Suprapubic skin (tissue), 4 donors: ENCODE measurements at regions not wholly inside any gene's neighbourhood (a gene's known extent, or its start where the extent isn't known, plus 50 kb on each side); places are given as distances from the start of the nearest gene placed in this dataset.

Source experiments
- DNase-seq, 2 donors: peaks; one replicate each; pipeline ENCODE4 v3.0.0-alpha.2; 2019; ENCODE audit warnings: low spot score in 2 of 2
- H3K27ac ChIP-seq: fragments of 200-600 bp; sonication (generic); one replicate; pipeline ENCODE4 v1.5.1; 2019
- H3K27me3 ChIP-seq: fragments of 200-600 bp; sonication (generic); one replicate; pipeline ENCODE4 v1.5.1; 2019
- H3K36me3 ChIP-seq: fragments of 200-600 bp; sonication (generic); one replicate; pipeline ENCODE4 v1.5.1; 2019
- H3K4me1 ChIP-seq: fragments of 200-600 bp; sonication (generic); one replicate; pipeline ENCODE4 v1.5.1; 2019
- H3K4me3 ChIP-seq: fragments of 200-600 bp; sonication (generic); one replicate; pipeline ENCODE4 v1.5.1; 2019; ENCODE audit warnings: mild to moderate bottlenecking
- H3K9me3 ChIP-seq: fragments of 200-600 bp; sonication (generic); one replicate; pipeline ENCODE4 v1.5.1; 2019
- CTCF ChIP-seq, 2 donors: fragments of 200-600 bp in 1 of 2; fragments of 450-650 bp in 1 of 2; sonication (generic) in 1 of 2; IDR thresholded peaks; one replicate each; pipeline ENCODE4 v1.5.1; 2016 to 2019; ENCODE audit warnings: antibody characterized with exemption in 2 of 2, mild to moderate bottlenecking in 1 of 2, moderate library complexity in 1 of 2
- EP300 ChIP-seq: sonication (generic); formaldehyde crosslinking; IDR thresholded peaks from one replicate; pipeline ENCODE4 v1.6.1; 2017; ENCODE audit warnings: antibody characterized with exemption
- POLR2A ChIP-seq, 2 donors: fragments of 450-650 bp; IDR thresholded peaks; one replicate each; pipeline ENCODE4 v1.6.1; 2017; ENCODE audit warnings: antibody characterized with exemption in 2 of 2, mild to moderate bottlenecking in 2 of 2, moderate library complexity in 2 of 2
- POLR2AphosphoS5 ChIP-seq, 3 donors: sonication (generic); formaldehyde crosslinking; IDR thresholded peaks; one replicate each; pipeline ENCODE4 v1.6.1; 2017; ENCODE audit warnings: antibody characterized with exemption in 3 of 3
- WGBS: methylation state at CpG from one replicate; pipeline ENCODE4 v1.1.5; 2018; 5-methylcytosine and 5-hydroxymethylcytosine counted together

- no peaks in the 10 kb centered on the region for H3K9me3 ChIP-seq
Observed at GRCh38 chr5:94009161-94009560, 267.8 kb upstream of the POU5F2 start.

DNA sequence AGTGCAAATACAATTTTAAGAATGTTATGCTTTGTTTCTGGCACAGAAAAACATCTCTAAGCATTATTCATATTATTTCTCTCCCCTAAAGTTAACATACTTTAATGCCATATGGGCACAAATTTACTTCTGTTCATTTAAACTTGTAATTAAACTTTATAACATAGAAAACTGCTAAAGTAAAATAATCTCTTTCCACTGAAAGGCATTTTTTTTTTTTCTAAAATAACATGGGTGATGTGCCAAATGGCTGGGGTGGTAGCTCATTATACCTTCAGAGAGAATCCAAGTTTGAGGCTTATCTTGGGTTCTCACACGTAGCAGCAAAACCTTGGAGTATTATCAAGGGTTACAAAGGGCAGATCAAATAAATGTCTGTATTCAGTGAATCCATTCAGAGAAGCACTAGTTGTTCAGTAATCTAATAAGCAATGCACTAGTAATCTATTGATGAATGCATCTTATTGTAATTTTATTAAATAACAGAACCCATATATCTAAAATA is 257.6 kb upstream of the POU5F2 start:
- H3K9me3 ChIP-seq = no peaks in the 10 kb centered on the region
- WGBS = 38% methylated on average over 1 of the region's 1 CpG

More at GRCh38 chr5:94009161-94009560, 267.8 kb upstream of the POU5F2 start:
- Histone ChIP-seq H3K4me1 (no peaks in the 10 kb centered on the region), H3K27ac (no peak overlapping the region), H3K36me3 (peaks cover 6% of the 10 kb centered on the region), H3K4me3 (no peak overlapping the region), H3K27me3 (no peaks in the 10 kb centered on the region)
- TF ChIP-seq POLR2AphosphoS5 (IDR thresholded peaks at IDR 0.05) (no peak), EP300 (no peak), POLR2A (IDR thresholded peaks at IDR 0.05) (no peak), CTCF (IDR thresholded peaks at IDR 0.05) (no peak)
- no peak for DNase-seq

DNA sequence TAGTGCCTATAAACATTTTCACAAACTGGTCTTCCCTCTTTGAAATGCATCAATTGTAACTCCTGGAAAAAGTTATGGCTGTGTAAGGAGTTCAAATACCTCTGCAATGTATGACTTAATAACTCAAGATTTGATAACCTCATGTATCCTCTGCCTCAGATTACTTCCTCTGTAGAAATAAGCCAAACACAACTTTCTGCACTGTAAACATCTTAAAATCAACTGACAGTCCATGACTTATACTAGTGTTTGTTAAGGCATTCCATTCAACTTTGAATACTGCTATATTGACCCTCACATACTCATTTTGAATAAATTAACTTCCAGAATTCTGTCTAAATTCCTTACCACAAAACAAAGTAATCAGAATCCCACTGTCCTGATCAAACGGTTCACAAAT is 256.2 kb upstream of the POU5F2 start:
- WGBS = 75% methylated on average over 1 of the region's 1 CpG
- H3K9me3 ChIP-seq = no peaks in the 10 kb centered on the region
- no peak overlapping the region for H3K4me3 ChIP-seq
- DNase-seq = no peak
- no peaks in the 10 kb centered on the region for H3K4me1 ChIP-seq
- H3K36me3 ChIP-seq = no peaks in the 10 kb centered on the region
- H3K27me3 ChIP-seq = no peaks in the 10 kb centered on the region
- TF ChIP-seq POLR2A (IDR thresholded peaks at IDR 0.05) (no peak), CTCF (IDR thresholded peaks at IDR 0.05) (no peak), EP300 (no peak), POLR2AphosphoS5 (IDR thresholded peaks at IDR 0.05) (no peak)
- no peak overlapping the region for H3K27ac ChIP-seq

More for the DNA sequence above, 257.6 kb upstream of the POU5F2 start:
- H3K36me3 ChIP-seq = no peaks in the 10 kb centered on the region
- H3K4me1 ChIP-seq = no peaks in the 10 kb centered on the region
- DNase-seq = no peak
- H3K4me3 ChIP-seq = no peak overlapping the region
- TF ChIP-seq POLR2A (IDR thresholded peaks at IDR 0.05) (no peak), CTCF (IDR thresholded peaks at IDR 0.05) (no peak), EP300 (no peak), POLR2AphosphoS5 (IDR thresholded peaks at IDR 0.05) (no peak)
- H3K27me3 ChIP-seq = no peaks in the 10 kb centered on the region
- no peak overlapping the region for H3K27ac ChIP-seq

GRCh38 chr5:93995126-93995621 is 253.8 kb upstream of the POU5F2 start:
- TF ChIP-seq POLR2AphosphoS5 (IDR thresholded peaks at IDR 0.05) (no peak), POLR2A (IDR thresholded peaks at IDR 0.05) (no peak), CTCF (IDR thresholded peaks at IDR 0.05) (no peak), EP300 (no peak)
- WGBS = 54% methylated on average over 3 of the region's 3 CpGs
- no peaks in the 10 kb centered on the region for H3K4me1 ChIP-seq
- DNase-seq = no peak
- no peak overlapping the region for H3K4me3 ChIP-seq
- no peaks in the 10 kb centered on the region for H3K9me3 ChIP-seq
- no peaks in the 10 kb centered on the region for H3K36me3 ChIP-seq
- H3K27ac ChIP-seq = no peak overlapping the region
- H3K27me3 ChIP-seq = no peaks in the 10 kb centered on the region

DNA sequence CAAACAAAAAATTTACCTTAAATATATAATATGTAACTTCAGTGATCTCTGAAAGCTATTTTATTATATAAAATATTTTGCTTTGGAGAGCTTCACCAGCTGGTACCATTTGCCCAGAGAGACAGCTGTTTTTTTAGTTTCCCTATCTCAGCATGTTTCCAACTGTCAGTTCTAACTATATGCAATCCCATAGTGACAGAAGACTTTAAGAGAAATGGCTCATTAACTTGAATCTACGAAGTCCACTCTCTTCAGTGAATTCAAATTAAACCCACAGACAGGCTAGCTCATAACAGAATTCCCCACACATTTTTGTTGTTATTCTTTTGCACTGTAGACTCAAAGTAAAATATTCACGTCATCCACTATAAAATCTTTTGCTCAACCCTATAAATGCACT is 251.8 kb upstream of the POU5F2 start:
- Histone ChIP-seq H3K36me3 (no peaks in the 10 kb centered on the region), H3K27me3 (no peaks in the 10 kb centered on the region), H3K9me3 (no peaks in the 10 kb centered on the region), H3K4me1 (no peaks in the 10 kb centered on the region), H3K27ac (no peak overlapping the region), H3K4me3 (no peak overlapping the region)
- DNase-seq = no peak
- TF ChIP-seq CTCF (IDR thresholded peaks at IDR 0.05) = no peak
- WGBS = 89% methylated on average over 2 of the region's 2 CpGs
